Common myeloid progenitor, CD34-positive (primary cell): ENCODE measurements at regions not wholly inside any gene's neighbourhood (a gene's known extent, or its start where the extent isn't known, plus 50 kb on each side); places are given as distances from the start of the nearest gene placed in this dataset.
"Not testable (repeated sequence)": the region's sequence is repeated elsewhere in the genome, so short reads cannot be mapped to it uniquely, and the experiment has no call there.

ENCODE experiments used
- CTCF ChIA-PET: fragments of 350-600 bp; sonication (Branson Sonifier 250); formaldehyde crosslinking; loops from one replicate; lab custom pipeline; 2021; ENCODE audit warnings: antibody characterized with exemption; lab: Charles Lee
- POLR2A ChIA-PET: fragments of 350-600 bp; sonication (Branson Sonifier 250); formaldehyde crosslinking; loops from one replicate; lab custom pipeline; 2021; ENCODE audit warnings: antibody characterized with exemption; lab: Charles Lee
- DNase-seq, 3 donors: peaks; one replicate each; pipeline versions ENCODE4 v3.0.0 to v3.0.0-alpha.2; 2013
- H3K27ac ChIP-seq, 2 experiments: 1 replicate in 1 of 2; 2 replicates in 1 of 2; pipeline ENCODE4 v1.7.0; 2013; ENCODE audit warnings: inconsistent platforms in 2 of 2, low read length in 2 of 2, mild to moderate bottlenecking in 2 of 2, low read depth in 1 of 2, moderate library complexity in 1 of 2; ENCODE audit not compliant: severe bottlenecking in 2 of 2, insufficient read depth in 1 of 2, poor library complexity in 1 of 2
- H3K27me3 ChIP-seq, 5 experiments: replicated peaks in 2 of 5; 1 replicate in 3 of 5; 2 replicates in 2 of 5; pipeline versions ENCODE4 v1.6.1 to v1.7.0; 2013; ENCODE audit warnings: low read length in 4 of 5, mild to moderate bottlenecking in 2 of 5, moderate library complexity in 2 of 5, inconsistent platforms in 1 of 5; ENCODE audit not compliant: insufficient read depth in 5 of 5, control insufficient read depth in 4 of 5
- H3K36me3 ChIP-seq, 4 experiments: 1 replicate in 2 of 4; 2 replicates in 2 of 4; pipeline versions ENCODE4 v1.6.1 to v1.7.0; 2013; ENCODE audit warnings: low read length in 3 of 4, control low read depth in 1 of 4, mild to moderate bottlenecking in 1 of 4; ENCODE audit not compliant: control insufficient read depth in 4 of 4, insufficient read depth in 4 of 4
- H3K4me1 ChIP-seq, 4 experiments: 1 replicate in 3 of 4; 2 replicates in 1 of 4; pipeline versions ENCODE4 v1.6.1 to v1.7.1; 2013; ENCODE audit warnings: low read length in 3 of 4, mild to moderate bottlenecking in 3 of 4, control low read depth in 1 of 4, inconsistent platforms in 1 of 4, moderate library complexity in 1 of 4; ENCODE audit not compliant: control insufficient read depth in 4 of 4, insufficient read depth in 4 of 4; ENCODE audit errors: control extremely low read depth in 1 of 4
- H3K4me3 ChIP-seq, 7 experiments: 1 replicate in 4 of 7; 2 replicates in 3 of 7; pipeline versions ENCODE4 v1.5.1 to v1.7.0; 2013; ENCODE audit warnings: mild to moderate bottlenecking in 7 of 7, low read length in 6 of 7, moderate library complexity in 6 of 7, inconsistent platforms in 2 of 7, low read depth in 2 of 7, control low read depth in 1 of 7; ENCODE audit not compliant: insufficient read depth in 4 of 7, control insufficient read depth in 1 of 7; ENCODE audit errors: extremely low read depth in 1 of 7
- H3K9me3 ChIP-seq, 5 experiments: 1 replicate in 4 of 5; 2 replicates in 1 of 5; pipeline versions ENCODE4 v1.6.1 to v1.7.1; 2013; ENCODE audit warnings: low read length in 4 of 5, mild to moderate bottlenecking in 2 of 5, inconsistent platforms in 1 of 5, low read depth in 1 of 5, moderate library complexity in 1 of 5; ENCODE audit not compliant: control insufficient read depth in 4 of 5, insufficient read depth in 2 of 5; ENCODE audit errors: control extremely low read depth in 1 of 5
- whole genome bisulfite sequencing: methylation state at CpG from one replicate; pipeline ENCODE4 v1.1.5; 2013; ENCODE audit not compliant: insufficient coverage; 5-methylcytosine and 5-hydroxymethylcytosine counted together

DNA sequence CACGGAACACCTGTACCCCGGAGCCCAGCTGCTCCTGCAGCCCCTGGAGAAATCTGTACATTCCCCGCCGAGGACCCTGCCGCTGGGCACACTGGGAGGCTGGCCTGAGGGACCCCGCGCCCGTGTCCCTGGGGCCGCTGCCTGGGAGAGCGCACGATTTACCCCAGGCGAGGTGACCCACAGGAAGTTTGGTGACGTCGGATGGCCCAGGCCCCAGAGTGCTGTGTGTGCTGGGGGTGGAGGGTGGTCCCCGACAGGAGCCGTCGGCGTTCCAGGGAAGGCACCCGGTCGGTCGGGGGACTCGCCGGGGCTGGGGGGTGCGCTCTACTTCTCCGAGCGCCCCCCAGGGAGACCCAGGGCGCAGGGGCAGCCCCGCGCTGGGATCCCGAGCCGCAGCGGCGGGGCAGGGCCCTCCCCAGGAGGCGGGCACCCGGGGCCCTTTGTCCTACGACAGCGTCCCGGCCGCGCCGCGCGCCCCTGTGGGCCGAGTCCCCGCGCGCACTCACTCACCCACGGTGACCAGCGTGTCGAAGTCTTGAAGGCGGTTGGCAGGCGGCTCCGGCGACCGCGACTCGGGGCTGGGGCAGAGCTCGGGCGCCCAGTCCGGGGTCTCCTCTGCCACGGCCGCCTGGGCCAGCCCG is 167.9 kb upstream of the PRKX start:
- H3K36me3 ChIP-seq, H3K4me3 ChIP-seq, DNase-seq, H3K4me1 ChIP-seq, H3K27ac ChIP-seq, H3K9me3 ChIP-seq, H3K27me3 ChIP-seq, POLR2A ChIA-PET, CTCF ChIA-PET: not testable (repeated sequence)
- WGBS, result no CpG with 5 or more reads among the region's 63 CpGs

DNA sequence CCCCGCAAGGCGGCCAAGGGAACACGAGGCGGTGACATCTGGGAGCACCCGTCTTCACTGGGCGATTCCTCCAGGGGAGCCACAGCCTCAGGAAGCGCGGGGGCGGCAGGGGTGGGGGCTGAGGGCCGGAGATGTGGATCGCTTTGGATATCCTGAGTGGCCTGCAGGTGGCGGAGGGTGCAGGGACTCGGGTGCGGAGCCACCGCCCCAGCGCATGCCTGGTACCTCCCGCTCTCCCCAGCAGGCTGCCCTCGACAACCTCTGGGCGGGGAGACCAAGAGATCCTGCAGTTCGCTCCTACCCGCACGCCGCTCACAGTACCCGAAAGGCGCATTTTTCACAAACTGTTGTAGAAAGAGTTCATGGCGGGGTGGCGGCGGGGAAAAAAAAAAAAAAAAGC is 162.9 kb upstream of the PRKX start:
- H3K9me3 ChIP-seq, H3K36me3 ChIP-seq, H3K27ac ChIP-seq, CTCF ChIA-PET, POLR2A ChIA-PET, H3K4me1 ChIP-seq, H3K27me3 ChIP-seq, DNase-seq, H3K4me3 ChIP-seq: not testable (repeated sequence)
- no CpG with 5 or more reads among the region's 28 CpGs for WGBS

DNA sequence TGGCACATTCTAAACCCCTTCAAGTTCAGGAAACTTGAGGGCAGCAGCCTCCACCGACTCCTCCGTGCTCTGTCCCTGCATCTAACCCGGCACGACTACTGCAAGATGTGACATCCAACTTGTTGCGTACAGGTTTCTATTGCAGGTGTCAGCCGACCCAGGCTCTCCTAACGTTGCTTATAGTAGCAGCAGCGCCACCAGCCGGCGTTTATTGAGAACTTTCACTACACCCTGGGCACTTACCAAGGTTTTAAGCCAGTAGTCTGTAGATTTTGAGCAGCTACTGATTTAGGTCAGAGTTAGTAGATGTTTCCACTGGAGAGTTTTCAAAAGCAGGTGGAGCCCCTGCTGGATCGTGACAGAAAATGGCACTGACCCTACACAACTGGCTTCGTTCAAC is 162.2 kb upstream of the PRKX start:
- H3K27me3 ChIP-seq, H3K27ac ChIP-seq, CTCF ChIA-PET, H3K9me3 ChIP-seq, H3K36me3 ChIP-seq, DNase-seq, H3K4me1 ChIP-seq, H3K4me3 ChIP-seq, POLR2A ChIA-PET: not testable (repeated sequence)
- WGBS, result no CpG with 5 or more reads among the region's 12 CpGs

DNA sequence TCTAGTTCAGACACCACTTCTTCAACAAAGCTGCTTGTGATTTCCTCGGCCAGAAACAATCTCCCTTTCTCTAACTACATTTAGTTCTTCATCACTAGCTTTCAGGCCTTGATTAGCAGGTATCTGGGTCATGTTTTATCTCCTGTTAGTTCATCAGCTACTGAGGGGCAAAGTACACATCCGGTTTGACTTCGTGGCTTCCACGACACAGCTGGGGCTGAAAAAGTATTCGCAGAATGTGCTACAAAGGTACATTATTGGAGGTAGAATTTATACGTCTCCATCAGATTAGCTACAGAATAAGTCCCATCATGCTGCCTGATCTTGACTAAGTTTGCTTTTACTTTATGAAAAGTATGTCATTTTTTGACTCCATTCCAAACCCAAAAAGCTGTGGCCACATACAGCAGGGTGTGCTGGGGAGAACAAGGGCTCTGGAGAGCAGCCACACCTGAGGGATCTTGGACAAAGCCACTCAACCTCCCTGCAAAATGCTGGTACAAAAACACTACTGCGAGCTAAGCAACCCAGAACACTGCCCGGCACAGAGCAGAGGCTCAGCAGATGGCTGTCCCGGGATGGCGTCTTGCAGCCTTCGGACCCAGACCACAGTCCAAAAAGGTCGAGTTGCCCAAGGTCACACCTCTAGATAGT is 158.9 kb upstream of the PRKX start:
- H3K27ac ChIP-seq, H3K4me1 ChIP-seq, H3K4me3 ChIP-seq, DNase-seq, H3K9me3 ChIP-seq, H3K27me3 ChIP-seq, H3K36me3 ChIP-seq, POLR2A ChIA-PET, CTCF ChIA-PET: not testable (repeated sequence)
- WGBS, result 88% methylated on average over 4 of the region's 12 CpGs

GRCh38 chrX:3867067-3867831 is 153.8 kb upstream of the PRKX start:
- CTCF ChIA-PET, POLR2A ChIA-PET, H3K36me3 ChIP-seq, H3K27me3 ChIP-seq, H3K27ac ChIP-seq, H3K4me3 ChIP-seq, H3K4me1 ChIP-seq, DNase-seq, H3K9me3 ChIP-seq: not testable (repeated sequence)
- WGBS, result no CpG with 5 or more reads among the region's 19 CpGs

- H3K27ac ChIP-seq, H3K27me3 ChIP-seq, H3K36me3 ChIP-seq, CTCF ChIA-PET, H3K9me3 ChIP-seq, POLR2A ChIA-PET, H3K4me3 ChIP-seq, DNase-seq, H3K4me1 ChIP-seq: not testable (repeated sequence)
- WGBS, result no CpG with 5 or more reads among the region's 4 CpGs
Measured at GRCh38 chrX:3858332-3858731, 144.9 kb upstream of the PRKX start.

GRCh38 chrX:3843522-3844145 is 130.2 kb upstream of the PRKX start:
- H3K27me3 ChIP-seq, H3K27ac ChIP-seq, H3K9me3 ChIP-seq, POLR2A ChIA-PET, H3K36me3 ChIP-seq, CTCF ChIA-PET, H3K4me1 ChIP-seq, DNase-seq: not testable (repeated sequence)
- peak overlapping the region in 1 of 7 experiments; percentile 51 for H3K4me3 ChIP-seq
- no CpG with 5 or more reads among the region's 85 CpGs for WGBS
